Fibroblast of pulmonary artery (primary cell): ENCODE measurements at regions not wholly inside any gene's neighbourhood (a gene's known extent, or its start where the extent isn't known, plus 50 kb on each side); places are given as distances from the start of the nearest gene placed in this dataset.
"Not testable (repeated sequence)": the region's sequence is repeated elsewhere in the genome, so short reads cannot be mapped to it uniquely, and the experiment has no call there.

Experiments used
- DNase-seq: peaks from one replicate; pipeline ENCODE4 v3.0.0-alpha.2; 2010; ENCODE audit warnings: low read depth
- H3K4me3 ChIP-seq: replicated peaks from 2 replicates; pipeline ENCODE4 v1.5.1; 2011; ENCODE audit warnings: low read depth, mild to moderate bottlenecking, control low read depth, low read length, moderate library complexity
- TF ChIP-seq, protein P1 (sequence below): IDR thresholded peaks from 2 replicates; pipeline ENCODE4 v1.5.1; 2011; ENCODE audit warnings: mild to moderate bottlenecking, control low read depth, low read length, inconsistent platforms; ENCODE audit errors: missing control alignments

DNA sequence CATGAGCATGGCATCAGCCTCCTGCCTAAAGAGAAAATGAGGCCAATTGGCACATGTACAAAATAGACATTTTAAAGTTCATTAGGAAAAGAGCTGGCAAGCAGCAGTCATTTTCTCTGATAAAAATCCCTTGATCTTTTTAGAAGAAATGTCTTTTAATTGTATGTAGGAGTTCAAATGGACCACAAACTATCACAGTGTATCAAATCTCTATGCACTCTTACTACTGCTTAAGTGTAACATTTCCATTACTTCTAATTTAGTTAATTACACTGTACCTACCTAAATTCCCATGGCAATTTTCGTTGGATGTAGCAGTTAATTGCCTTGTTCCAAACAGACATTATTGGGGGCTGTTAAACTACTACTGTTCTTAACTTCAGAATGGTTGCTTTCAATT lies 233.7 kb upstream of the TECRL start:
- TF ChIP-seq, protein P1, sequence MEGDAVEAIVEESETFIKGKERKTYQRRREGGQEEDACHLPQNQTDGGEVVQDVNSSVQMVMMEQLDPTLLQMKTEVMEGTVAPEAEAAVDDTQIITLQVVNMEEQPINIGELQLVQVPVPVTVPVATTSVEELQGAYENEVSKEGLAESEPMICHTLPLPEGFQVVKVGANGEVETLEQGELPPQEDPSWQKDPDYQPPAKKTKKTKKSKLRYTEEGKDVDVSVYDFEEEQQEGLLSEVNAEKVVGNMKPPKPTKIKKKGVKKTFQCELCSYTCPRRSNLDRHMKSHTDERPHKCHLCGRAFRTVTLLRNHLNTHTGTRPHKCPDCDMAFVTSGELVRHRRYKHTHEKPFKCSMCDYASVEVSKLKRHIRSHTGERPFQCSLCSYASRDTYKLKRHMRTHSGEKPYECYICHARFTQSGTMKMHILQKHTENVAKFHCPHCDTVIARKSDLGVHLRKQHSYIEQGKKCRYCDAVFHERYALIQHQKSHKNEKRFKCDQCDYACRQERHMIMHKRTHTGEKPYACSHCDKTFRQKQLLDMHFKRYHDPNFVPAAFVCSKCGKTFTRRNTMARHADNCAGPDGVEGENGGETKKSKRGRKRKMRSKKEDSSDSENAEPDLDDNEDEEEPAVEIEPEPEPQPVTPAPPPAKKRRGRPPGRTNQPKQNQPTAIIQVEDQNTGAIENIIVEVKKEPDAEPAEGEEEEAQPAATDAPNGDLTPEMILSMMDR, result no peak
- H3K4me3 ChIP-seq, result no peak overlapping the region
- no peak for DNase-seq

GRCh38 chr4:64640402-64640801 lies 231.2 kb upstream of the TECRL start:
- H3K4me3 ChIP-seq, DNase-seq: not testable (repeated sequence)

DNA sequence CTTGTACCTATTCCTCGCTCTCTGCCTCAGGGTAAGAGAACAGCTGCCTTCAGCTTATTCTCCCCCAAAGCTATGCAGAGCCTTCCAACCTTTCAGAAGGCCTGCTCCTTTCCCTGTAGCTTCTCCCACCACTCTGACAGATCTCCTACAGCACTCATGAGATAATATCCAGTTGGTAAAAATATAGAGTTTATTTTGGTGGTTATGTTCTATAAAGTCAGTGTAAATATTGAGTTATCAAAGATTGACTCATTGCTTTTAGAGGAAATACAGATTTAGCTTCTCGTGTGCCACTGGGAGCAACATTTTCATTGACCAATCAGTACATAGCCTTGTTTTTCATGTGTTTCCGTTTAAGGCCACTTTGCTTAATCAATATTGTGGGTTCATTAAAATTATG lies 216.2 kb upstream of the TECRL start:
- TF ChIP-seq, protein P1, result no peak
- no peak overlapping the region for H3K4me3 ChIP-seq
- DNase-seq, result no peak

- TF ChIP-seq, protein P1, result no peak
- no peak overlapping the region for H3K4me3 ChIP-seq
- no peak for DNase-seq
These were observed 208.6 kb upstream of the TECRL start for GRCh38 chr4:64617800-64618199.

- no peak overlapping the region for H3K4me3 ChIP-seq
- TF ChIP-seq, protein P1, result no peak
- no peak for DNase-seq
These were observed 205.0 kb upstream of the TECRL start for GRCh38 chr4:64614276-64614675.

DNA sequence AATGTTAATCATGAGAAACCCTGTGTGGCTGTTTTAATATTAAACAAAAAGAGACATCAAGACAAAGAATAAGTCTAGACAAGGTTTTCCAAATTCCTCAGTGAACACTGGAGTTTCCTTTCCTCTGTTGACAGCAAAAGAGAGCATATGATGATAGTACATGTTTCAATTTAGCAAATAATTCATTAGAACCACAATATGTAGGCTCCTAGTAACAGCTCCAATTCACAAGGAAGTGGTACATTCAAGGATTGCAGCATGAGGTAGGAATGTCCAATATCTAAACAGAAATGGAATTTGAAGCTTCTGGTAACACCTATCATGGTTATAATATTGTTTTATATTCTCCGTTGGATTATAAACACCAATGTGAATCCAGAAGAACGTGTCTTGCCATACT lies 203.8 kb upstream of the TECRL start:
- H3K4me3 ChIP-seq, result no peak overlapping the region
- TF ChIP-seq, protein P1, result no peak
- no peak for DNase-seq

- no peak for DNase-seq
- H3K4me3 ChIP-seq, result no peak overlapping the region
- TF ChIP-seq, protein P1, result no peak
These were observed 188.8 kb upstream of the TECRL start for GRCh38 chr4:64598066-64598465.

- DNase-seq, result no peak
- H3K4me3 ChIP-seq, result no peak overlapping the region
- TF ChIP-seq, protein P1, result no peak
These were observed 185.5 kb upstream of the TECRL start for GRCh38 chr4:64594723-64595122.
